GM23338 (cell line): ENCODE measurements at regions not wholly inside any gene's neighbourhood (a gene's known extent, or its start where the extent isn't known, plus 50 kb on each side); places are given as distances from the start of the nearest gene placed in this dataset.

ENCODE experiments used
- ATAC-seq: fragments of 200-7000 bp; cut with Tn5 transposase; 3 replicates; pipeline ENCODE4 v1.9.1; 2020
- DNase-seq: peaks from one replicate; pipeline ENCODE4 v3.0.0-alpha.2; 2015; ENCODE audit warnings: low spot score
- H2AFZ ChIP-seq: fragments of 200-600 bp; sonication (generic); 2 replicates; pipeline ENCODE4 v1.8.0; 2016; ENCODE audit warnings: antibody characterized with exemption, mild to moderate bottlenecking, moderate library complexity
- H3F3A ChIP-seq: fragments of 200-600 bp; sonication (generic); replicated peaks from 2 replicates; pipeline ENCODE4 v1.8.0; 2017; ENCODE audit warnings: antibody characterized with exemption, mixed run types, low read depth
- H3K27ac ChIP-seq: fragments of 200-600 bp; sonication (generic); 2 replicates; pipeline ENCODE4 v1.6.1; 2016; ENCODE audit warnings: low read depth
- H3K27me3 ChIP-seq: fragments of 200-600 bp; sonication (generic); 2 replicates; pipeline ENCODE4 v1.8.0; 2016; ENCODE audit warnings: mild to moderate bottlenecking, mixed run types, moderate library complexity; ENCODE audit not compliant: insufficient read depth
- H3K36me3 ChIP-seq: fragments of 200-600 bp; sonication (generic); 2 replicates; pipeline ENCODE4 v1.8.0; 2016; ENCODE audit warnings: mild to moderate bottlenecking; ENCODE audit not compliant: insufficient read depth
- H3K4me1 ChIP-seq: fragments of 200-600 bp; sonication (generic); 2 replicates; pipeline ENCODE4 v1.8.0; 2016; ENCODE audit warnings: mild to moderate bottlenecking, moderate library complexity; ENCODE audit not compliant: insufficient read depth
- H3K4me2 ChIP-seq: fragments of 200-600 bp; sonication (generic); 2 replicates; pipeline ENCODE4 v1.7.1; 2017; ENCODE audit warnings: mixed run types
- H3K4me3 ChIP-seq: fragments of 200-600 bp; sonication (generic); 2 replicates; pipeline ENCODE4 v1.6.1; 2016; ENCODE audit warnings: mixed run types
- H3K79me2 ChIP-seq: fragments of 200-600 bp; sonication (generic); replicated peaks from 2 replicates; pipeline ENCODE4 v1.8.0; 2017; ENCODE audit warnings: mild to moderate bottlenecking; ENCODE audit not compliant: insufficient read depth
- H3K9me2 ChIP-seq: fragments of 200-600 bp; sonication (generic); 2 replicates; pipeline ENCODE4 v1.8.0; 2017; ENCODE audit not compliant: insufficient read depth
- H4K20me1 ChIP-seq: fragments of 200-600 bp; sonication (generic); replicated peaks from 2 replicates; pipeline ENCODE4 v1.8.0; 2017; ENCODE audit warnings: mild to moderate bottlenecking; ENCODE audit not compliant: insufficient read depth
- H3K27ac Mint-ChIP-seq: 2 replicates; pipeline ENCODE4 v1.8.0; 2020; ENCODE audit warnings: inconsistent platforms, mild to moderate bottlenecking, moderate library complexity, mixed read lengths
- H3K27me3 Mint-ChIP-seq: 3 replicates; pipeline ENCODE4 v1.8.0; 2022; ENCODE audit warnings: low read depth, mild to moderate bottlenecking, moderate library complexity, mixed read lengths, inconsistent platforms; ENCODE audit not compliant: insufficient read depth, poor library complexity
- H3K36me3 Mint-ChIP-seq: 3 replicates; pipeline ENCODE4 v1.8.0; 2021; ENCODE audit warnings: low read depth, mild to moderate bottlenecking, inconsistent platforms, moderate library complexity, mixed read lengths
- H3K4me1 Mint-ChIP-seq: 3 replicates; pipeline ENCODE4 v1.8.0; 2020; ENCODE audit warnings: mild to moderate bottlenecking, inconsistent platforms, mixed read lengths
- H3K4me3 Mint-ChIP-seq: 3 replicates; pipeline ENCODE4 v1.8.0; 2021; ENCODE audit warnings: moderate library complexity, mild to moderate bottlenecking, inconsistent platforms, mixed read lengths
- H3K9me3 Mint-ChIP-seq: 3 replicates; pipeline ENCODE4 v1.8.0; 2020; ENCODE audit warnings: moderate library complexity, mild to moderate bottlenecking, inconsistent platforms, mixed read lengths
- CREB1 ChIP-seq: fragments of 250-450 bp; sonication (Bioruptor Pico); IDR thresholded peaks from 2 replicates; pipeline ENCODE4 v1.5.0; 2020; ENCODE audit warnings: low read depth, mild to moderate bottlenecking, moderate library complexity
- ETS1 ChIP-seq: IDR thresholded peaks from 2 replicates; pipeline ENCODE4 v1.6.1; 2016; ENCODE audit warnings: antibody characterized with exemption
- JUNB ChIP-seq: IDR thresholded peaks from one replicate; pipeline ENCODE4 v1.6.1; 2016; ENCODE audit warnings: antibody characterized with exemption; ENCODE audit not compliant: unreplicated experiment
- POLR2AphosphoS5 ChIP-seq: IDR thresholded peaks from 2 replicates; pipeline ENCODE4 v1.6.1; 2016; ENCODE audit warnings: antibody characterized with exemption, low read depth
- ZNF114 ChIP-seq: fragments of 250-450 bp; sonication (Bioruptor Pico); IDR thresholded peaks from 2 replicates; pipeline ENCODE4 v1.5.0; 2020; ENCODE audit warnings: mild to moderate bottlenecking, moderate library complexity
- ZNF331 ChIP-seq: fragments of 250-450 bp; sonication (Bioruptor Pico); IDR thresholded peaks from 2 replicates; pipeline ENCODE4 v1.5.0; 2020; ENCODE audit warnings: low read depth, mild to moderate bottlenecking, moderate library complexity
- ZNF462 ChIP-seq: fragments of 250-450 bp; sonication (Bioruptor Pico); IDR thresholded peaks from 2 replicates; pipeline ENCODE4 v1.5.0; 2020; ENCODE audit warnings: mild to moderate bottlenecking, moderate library complexity

GRCh38 chr9:30349526-30350513 lies 2034.6 kb upstream of the ACO1 start:
- no peak for ATAC-seq
- H3K4me3 ChIP-seq = no peak overlapping the region
- H3K36me3 Mint-ChIP-seq = no peaks in the 10 kb centered on the region
- H3K9me3 Mint-ChIP-seq = peaks cover 7% of the 10 kb centered on the region; the same call in 2 of the 3 replicates
- H3K4me1 Mint-ChIP-seq = no peaks in the 10 kb centered on the region
- H3K4me1 ChIP-seq = no peaks in the 10 kb centered on the region
- no peaks in the 10 kb centered on the region for H3K36me3 ChIP-seq
- H3K4me2 ChIP-seq = no peak overlapping the region
- H3F3A ChIP-seq = no peaks in the 10 kb centered on the region
- no peaks in the 10 kb centered on the region for H4K20me1 ChIP-seq
- 0 out of 2 replicates have a peak, but pooled peaks cover 6% of the 10 kb centered on the region for H3K9me2 ChIP-seq
- no peak overlapping the region for H3K4me3 Mint-ChIP-seq
- H3K27me3 ChIP-seq = no peaks in the 10 kb centered on the region
- H3K27ac ChIP-seq = no peak overlapping the region
- TF ChIP-seq ZNF462 (CRISPR knock-in tag) (no peak), ZNF114 (CRISPR knock-in tag) (no peak), JUNB (no peak), ZNF331 (CRISPR knock-in tag) (no peak), ETS1 (no peak), CREB1 (CRISPR knock-in tag) (no peak), POLR2AphosphoS5 (no peak)
- no peak for DNase-seq
- no peak overlapping the region for H3K27ac Mint-ChIP-seq
- H3K27me3 Mint-ChIP-seq = no peaks in the 10 kb centered on the region
- H3K79me2 ChIP-seq = no peaks in the 10 kb centered on the region
- peak overlapping the region; percentile 69; the same call in 1 of the 2 replicates for H2AFZ ChIP-seq
